Left lung (tissue), 4 donors: ENCODE measurements at regions not wholly inside any gene's neighbourhood (a gene's known extent, or its start where the extent isn't known, plus 50 kb on each side); places are given as distances from the start of the nearest gene placed in this dataset.

Source experiments
- ATAC-seq: fragments of 200-7000 bp; cut with Tn5 transposase; one replicate; pipeline ENCODE4 v1.9.1; 2020; ENCODE audit warnings: moderate library complexity
- DNase-seq, 4 donors: peaks; one replicate each; pipeline ENCODE4 v3.0.0-alpha.2; 2013 to 2020
- H3K27ac ChIP-seq, 2 donors: fragments of 200-600 bp; sonication (generic) in 1 of 2; one replicate each; pipeline versions ENCODE4 v1.5.0 to v1.8.0; 2020 to 2021
- H3K27me3 ChIP-seq, 2 donors: fragments of 200-600 bp; sonication (generic) in 1 of 2; one replicate each; pipeline versions ENCODE4 v1.5.0 to v1.8.0; 2020 to 2021
- H3K36me3 ChIP-seq, 2 donors: fragments of 200-600 bp; sonication (generic) in 1 of 2; one replicate each; pipeline versions ENCODE4 v1.5.0 to v1.8.0; 2020 to 2021
- H3K4me1 ChIP-seq, 2 donors: fragments of 200-600 bp; one replicate each; pipeline ENCODE4 v1.8.0; 2021
- H3K4me3 ChIP-seq, 2 donors: fragments of 200-600 bp; sonication (generic) in 1 of 2; one replicate each; pipeline versions ENCODE4 v1.5.0 to v1.8.0; 2020 to 2021; ENCODE audit warnings: mild to moderate bottlenecking in 1 of 2
- H3K9me3 ChIP-seq, 2 donors: fragments of 200-600 bp; sonication (generic) in 1 of 2; one replicate each; pipeline versions ENCODE4 v1.5.0 to v1.8.0; 2020 to 2021
- intact Hi-C, 2 donors: fragments of 100-400 bp; cut with DNase I; formaldehyde crosslinking; loops; one replicate each; pipeline versions ENCODE4 v1.11.2 to v1.14.2; 2022
- TF ChIP-seq, protein P1 (sequence below), 2 donors: fragments of 200-600 bp; sonication (generic) in 1 of 2; IDR thresholded peaks; one replicate each; pipeline versions ENCODE4 v1.5.0 to v1.8.0; 2021; ENCODE audit warnings: antibody characterized with exemption in 2 of 2
- donor health status: DM: no; HTN: yes; CAD: no.
- donor health status: DM: no; HTN: no; CAD: no.

GRCh38 chr13:44874176-44874575 lies 115.1 kb downstream of the NUFIP1 start:
- ATAC-seq, result no peak
- Histone ChIP-seq H3K4me3 (no peak overlapping the region), H3K9me3 (no peaks in the 10 kb centered on the region), H3K27ac (no peak overlapping the region), H3K4me1 (no peaks in the 10 kb centered on the region), H3K36me3 (no peaks in the 10 kb centered on the region), H3K27me3 (no peaks in the 10 kb centered on the region)
- intact Hi-C loops, result no loop called here
- TF ChIP-seq, protein P1, sequence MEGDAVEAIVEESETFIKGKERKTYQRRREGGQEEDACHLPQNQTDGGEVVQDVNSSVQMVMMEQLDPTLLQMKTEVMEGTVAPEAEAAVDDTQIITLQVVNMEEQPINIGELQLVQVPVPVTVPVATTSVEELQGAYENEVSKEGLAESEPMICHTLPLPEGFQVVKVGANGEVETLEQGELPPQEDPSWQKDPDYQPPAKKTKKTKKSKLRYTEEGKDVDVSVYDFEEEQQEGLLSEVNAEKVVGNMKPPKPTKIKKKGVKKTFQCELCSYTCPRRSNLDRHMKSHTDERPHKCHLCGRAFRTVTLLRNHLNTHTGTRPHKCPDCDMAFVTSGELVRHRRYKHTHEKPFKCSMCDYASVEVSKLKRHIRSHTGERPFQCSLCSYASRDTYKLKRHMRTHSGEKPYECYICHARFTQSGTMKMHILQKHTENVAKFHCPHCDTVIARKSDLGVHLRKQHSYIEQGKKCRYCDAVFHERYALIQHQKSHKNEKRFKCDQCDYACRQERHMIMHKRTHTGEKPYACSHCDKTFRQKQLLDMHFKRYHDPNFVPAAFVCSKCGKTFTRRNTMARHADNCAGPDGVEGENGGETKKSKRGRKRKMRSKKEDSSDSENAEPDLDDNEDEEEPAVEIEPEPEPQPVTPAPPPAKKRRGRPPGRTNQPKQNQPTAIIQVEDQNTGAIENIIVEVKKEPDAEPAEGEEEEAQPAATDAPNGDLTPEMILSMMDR (IDR thresholded peaks at IDR 0.05), result no peak
- DNase-seq, result no peak

DNA sequence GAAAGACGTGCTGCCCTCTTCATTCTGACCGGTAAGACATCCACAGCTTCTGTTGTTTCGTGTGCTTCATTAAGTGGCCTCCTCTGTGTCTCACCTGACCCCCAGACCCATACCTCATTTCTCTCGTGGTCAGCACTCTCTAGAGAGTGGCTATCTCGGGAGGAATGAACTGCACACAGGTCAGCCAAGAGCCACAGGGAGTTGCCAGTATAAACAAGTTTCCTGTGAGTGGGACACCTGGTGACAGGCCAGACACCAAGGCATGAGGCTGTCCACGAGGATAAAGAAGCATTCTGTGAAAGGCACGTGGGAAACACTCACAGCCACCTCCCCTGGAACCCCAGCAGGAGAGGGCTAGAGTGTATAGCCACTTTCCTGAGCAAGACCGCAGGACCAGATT lies 115.8 kb downstream of the NUFIP1 start:
- ATAC-seq (peak; percentile 10), DNase-seq (no peak)
- no peaks in the 10 kb centered on the region for H3K4me1 ChIP-seq
- no peaks in the 10 kb centered on the region for H3K27me3 ChIP-seq
- H3K36me3 ChIP-seq, result no peaks in the 10 kb centered on the region
- H3K9me3 ChIP-seq, result no peaks in the 10 kb centered on the region
- intact Hi-C loops, result no loop called here
- no peak overlapping the region for H3K27ac ChIP-seq
- no peak overlapping the region for H3K4me3 ChIP-seq
- TF ChIP-seq, protein P1 (IDR thresholded peaks at IDR 0.05), result no peak

GRCh38 chr13:44872751-44873150 lies 116.5 kb downstream of the NUFIP1 start:
- Histone ChIP-seq H3K27ac (no peak overlapping the region), H3K4me3 (no peak overlapping the region), H3K4me1 (no peaks in the 10 kb centered on the region), H3K9me3 (no peaks in the 10 kb centered on the region), H3K27me3 (no peaks in the 10 kb centered on the region), H3K36me3 (no peaks in the 10 kb centered on the region)
- DNase-seq (no peak), ATAC-seq (no peak)
- intact Hi-C loops, result no loop called here
- TF ChIP-seq, protein P1 (IDR thresholded peaks at IDR 0.05), result no peak

DNA sequence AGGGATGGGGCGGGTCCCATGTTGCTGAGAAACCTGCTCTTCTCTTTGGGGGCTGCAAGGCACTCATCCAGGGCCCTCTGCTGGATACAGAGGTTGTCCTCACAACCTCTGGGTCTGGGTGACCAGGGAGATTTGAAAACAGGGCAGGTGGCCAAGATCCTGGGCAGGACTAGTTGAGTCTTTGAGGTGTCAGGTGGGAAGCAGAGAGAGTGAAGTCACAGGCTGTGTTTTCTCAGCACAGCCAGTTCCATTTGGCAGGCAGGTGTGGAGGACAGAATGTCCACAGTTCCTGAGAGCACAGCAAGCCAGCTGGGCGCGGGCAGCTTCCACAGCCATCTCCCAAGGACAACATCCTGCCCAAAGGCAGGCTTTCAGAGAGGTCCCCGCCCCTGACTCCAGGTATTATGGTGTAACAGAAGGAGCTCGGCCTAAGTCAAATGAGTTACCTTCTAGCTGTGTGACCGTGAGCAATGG lies 118.8 kb downstream of the NUFIP1 start:
- Histone ChIP-seq H3K4me1 (no peaks in the 10 kb centered on the region), H3K27ac (no peak overlapping the region), H3K9me3 (peaks cover 0 to 3% of the 10 kb centered on the region in 2 donors), H3K4me3 (no peak overlapping the region), H3K27me3 (no peaks in the 10 kb centered on the region), H3K36me3 (no peaks in the 10 kb centered on the region)
- ATAC-seq (peak; percentile 52), DNase-seq (no peak)
- intact Hi-C loops, result no loop called here
- TF ChIP-seq, protein P1 (IDR thresholded peaks at IDR 0.05), result no peak

GRCh38 chr13:44869167-44869566 lies 120.1 kb downstream of the NUFIP1 start:
- no peaks in the 10 kb centered on the region for H3K27me3 ChIP-seq
- no peaks in the 10 kb centered on the region for H3K4me1 ChIP-seq
- ATAC-seq (no peak), DNase-seq (no peak)
- TF ChIP-seq, protein P1 (IDR thresholded peaks at IDR 0.05), result no peak
- H3K36me3 ChIP-seq, result no peaks in the 10 kb centered on the region
- peaks cover 0 to 3% of the 10 kb centered on the region in 2 donors for H3K9me3 ChIP-seq
- no peak overlapping the region for H3K4me3 ChIP-seq
- intact Hi-C loops, result no loop called here
- H3K27ac ChIP-seq, result no peak overlapping the region
